H9 (cell line): ENCODE measurements at regions not wholly inside any gene's neighbourhood (a gene's known extent, or its start where the extent isn't known, plus 50 kb on each side); places are given as distances from the start of the nearest gene placed in this dataset.

Experiments used
- DNase-seq: peaks from one replicate; pipeline ENCODE4 v3.0.0-alpha.2; 2017
- H2AFZ ChIP-seq: one replicate; pipeline ENCODE4 v1.6.1; 2013; ENCODE audit warnings: mild to moderate bottlenecking, low read length, control low read depth, moderate library complexity
- H2AK5ac ChIP-seq: 2 replicates; pipeline ENCODE4 v1.6.1; 2013; ENCODE audit warnings: low read length, control low read depth, mixed read lengths; ENCODE audit not compliant: insufficient read length
- H2BK120ac ChIP-seq: one replicate; pipeline ENCODE4 v1.6.1; 2013; ENCODE audit warnings: low read depth, mild to moderate bottlenecking, low read length, control low read depth, inconsistent platforms; ENCODE audit not compliant: poor library complexity, severe bottlenecking
- H2BK12ac ChIP-seq: 2 replicates; pipeline ENCODE4 v1.6.1; 2013; ENCODE audit warnings: low read length, control low read depth, mixed read lengths, low read depth; ENCODE audit not compliant: insufficient read length
- H2BK15ac ChIP-seq: 2 replicates; pipeline ENCODE4 v1.6.1; 2013; ENCODE audit warnings: low read depth, low read length, control low read depth
- H2BK20ac ChIP-seq: one replicate; pipeline ENCODE4 v1.6.1; 2013; ENCODE audit warnings: low read depth, mild to moderate bottlenecking, low read length, control low read depth, inconsistent platforms; ENCODE audit not compliant: poor library complexity, severe bottlenecking
- H2BK5ac ChIP-seq: 2 replicates; pipeline ENCODE4 v1.6.1; 2013; ENCODE audit warnings: low read length, control low read depth, mixed read lengths; ENCODE audit not compliant: insufficient read length
- H3K14ac ChIP-seq: 2 replicates; pipeline ENCODE4 v1.6.1; 2013; ENCODE audit warnings: low read length, control low read depth; ENCODE audit not compliant: insufficient read depth
- H3K18ac ChIP-seq: 2 replicates; pipeline ENCODE4 v1.6.1; 2013; ENCODE audit warnings: low read depth, mild to moderate bottlenecking, mixed read lengths, low read length, control low read depth; ENCODE audit not compliant: insufficient read length
- H3K23ac ChIP-seq: 2 replicates; pipeline ENCODE4 v1.6.1; 2013; ENCODE audit warnings: low read length, control low read depth, mixed read lengths, low read depth; ENCODE audit not compliant: insufficient read length
- H3K23me2 ChIP-seq: 2 replicates; pipeline ENCODE4 v1.6.1; 2013; ENCODE audit warnings: low read depth, mild to moderate bottlenecking, mixed read lengths, low read length, control low read depth; ENCODE audit not compliant: insufficient read length, poor library complexity, severe bottlenecking
- H3K27ac ChIP-seq: 2 replicates; pipeline ENCODE4 v1.5.1; 2013; ENCODE audit warnings: low read length, control low read depth, mixed read lengths, low read depth; ENCODE audit not compliant: insufficient read length
- H3K27me3 ChIP-seq: 2 replicates; pipeline ENCODE4 v1.6.1; 2013; ENCODE audit warnings: low read length, control low read depth, inconsistent platforms; ENCODE audit not compliant: insufficient read depth
- H3K4ac ChIP-seq: 2 replicates; pipeline ENCODE4 v1.6.1; 2013; ENCODE audit warnings: low read depth, mild to moderate bottlenecking, control low read depth, inconsistent platforms, low read length, moderate library complexity
- H3K4me1 ChIP-seq: 2 replicates; pipeline ENCODE4 v1.6.1; 2013; ENCODE audit warnings: low read length, control low read depth, inconsistent platforms; ENCODE audit not compliant: insufficient read depth
- H3K4me2 ChIP-seq: 2 replicates; pipeline ENCODE4 v1.6.1; 2013; ENCODE audit warnings: low read length, control low read depth, mixed read lengths; ENCODE audit not compliant: insufficient read length, insufficient read depth
- H3K56ac ChIP-seq: 2 replicates; pipeline ENCODE4 v1.6.1; 2013; ENCODE audit warnings: low read depth, mild to moderate bottlenecking, mixed read lengths, low read length, control low read depth; ENCODE audit not compliant: insufficient read length
- H3K79me1 ChIP-seq: 2 replicates; pipeline ENCODE4 v1.6.1; 2013; ENCODE audit warnings: low read depth, mild to moderate bottlenecking, moderate library complexity, low read length, control low read depth, inconsistent platforms; ENCODE audit not compliant: insufficient read depth, poor library complexity, severe bottlenecking
- H3K79me2 ChIP-seq: 2 replicates; pipeline ENCODE4 v1.6.1; 2013; ENCODE audit warnings: low read length, control low read depth, inconsistent platforms; ENCODE audit not compliant: insufficient read depth
- H3K9ac ChIP-seq: 2 replicates; pipeline ENCODE4 v1.6.1; 2013; ENCODE audit warnings: low read length, control low read depth, mixed read lengths; ENCODE audit not compliant: insufficient read length; ENCODE audit errors: extremely low read depth
- H3K9me3 ChIP-seq: one replicate; pipeline ENCODE4 v1.6.1; 2013; ENCODE audit warnings: low read depth, low read length, inconsistent platforms; ENCODE audit not compliant: control insufficient read depth
- H3T11ph ChIP-seq: one replicate; pipeline ENCODE4 v1.6.1; 2013; ENCODE audit warnings: mild to moderate bottlenecking, low read length, control low read depth, inconsistent platforms
- H4K20me1 ChIP-seq: one replicate; pipeline ENCODE4 v1.6.1; 2013; ENCODE audit not compliant: control insufficient read depth, insufficient read length, insufficient read depth
- H4K5ac ChIP-seq: 2 replicates; pipeline ENCODE4 v1.6.1; 2013; ENCODE audit warnings: low read depth, mild to moderate bottlenecking, mixed read lengths, low read length, control low read depth; ENCODE audit not compliant: insufficient read length
- H4K8ac ChIP-seq: replicated peaks from 2 replicates; pipeline ENCODE4 v1.6.1; 2013; ENCODE audit warnings: low read length, control low read depth, mixed read lengths, low read depth; ENCODE audit not compliant: insufficient read length
- H4K91ac ChIP-seq: 2 replicates; pipeline ENCODE4 v1.6.1; 2013; ENCODE audit warnings: low read depth, mild to moderate bottlenecking, moderate library complexity, mixed read lengths, low read length, control low read depth; ENCODE audit not compliant: insufficient read length
- H3K27ac Mint-ChIP-seq, 3 experiments: 2 replicates in 2 of 3; 3 replicates in 1 of 3; pipeline ENCODE4 v1.8.0; 2020 to 2021; ENCODE audit warnings: mixed read lengths in 3 of 3, mild to moderate bottlenecking in 1 of 3, moderate library complexity in 1 of 3
- H3K27me3 Mint-ChIP-seq: 2 replicates; pipeline ENCODE4 v1.8.0; 2021; ENCODE audit warnings: low read depth, mild to moderate bottlenecking, moderate library complexity, mixed read lengths
- H3K36me3 Mint-ChIP-seq, 3 experiments: 2 replicates in 2 of 3; 3 replicates in 1 of 3; pipeline ENCODE4 v1.8.0; 2020 to 2021; ENCODE audit warnings: low read depth in 3 of 3, mixed read lengths in 3 of 3; ENCODE audit not compliant: insufficient read depth in 1 of 3
- H3K4me1 Mint-ChIP-seq, 2 experiments: 2 replicates each; pipeline ENCODE4 v1.8.0; 2020; ENCODE audit warnings: mixed read lengths in 2 of 2
- H3K4me3 Mint-ChIP-seq, 2 experiments: 2 replicates in 1 of 2; 3 replicates in 1 of 2; pipeline ENCODE4 v1.8.0; 2020 to 2021; ENCODE audit warnings: mild to moderate bottlenecking in 2 of 2, mixed read lengths in 2 of 2, moderate library complexity in 1 of 2
- H3K9me3 Mint-ChIP-seq, 2 experiments: 2 replicates in 1 of 2; 3 replicates in 1 of 2; pipeline ENCODE4 v1.8.0; 2020; ENCODE audit warnings: mild to moderate bottlenecking in 2 of 2, mixed read lengths in 2 of 2, moderate library complexity in 1 of 2
- CTCF ChIP-seq: fragments of 200-600 bp; sonication (generic); conservative IDR thresholded peaks from 3 replicates; pipeline ENCODE4 v1.8.0; 2021; ENCODE audit warnings: antibody characterized with exemption, mild to moderate bottlenecking
- WGBS: extraction: QIAGEN DNeasy Blood & Tissue Kit; methylation state at CpG from one replicate; pipeline ENCODE4 v1.1.7; 2013; ENCODE audit warnings: missing lambda C conversion rate, low lambda C conversion rate, mixed read lengths; ENCODE audit not compliant: insufficient read length; ENCODE audit errors: extremely low coverage; 5-methylcytosine and 5-hydroxymethylcytosine counted together

- H4K5ac ChIP-seq = no peak overlapping the region
- no peak overlapping the region for H2BK120ac ChIP-seq
- H3K27me3 ChIP-seq = no peaks in the 10 kb centered on the region
- no peak overlapping the region for H3K9ac ChIP-seq
- H3K23me2 ChIP-seq = no peaks in the 10 kb centered on the region
- H3K23ac ChIP-seq = no peak overlapping the region
- H4K91ac ChIP-seq = no peak overlapping the region
- H2BK15ac ChIP-seq = no peak overlapping the region
- no peak overlapping the region for H3T11ph ChIP-seq
- H4K20me1 ChIP-seq = no peaks in the 10 kb centered on the region
- H2BK20ac ChIP-seq = no peak overlapping the region
- H4K8ac ChIP-seq = no peak overlapping the region
- H3K27ac ChIP-seq = no peak overlapping the region
- H2AK5ac ChIP-seq = no peak overlapping the region
- no peak for TF ChIP-seq CTCF
- no peaks in the 10 kb centered on the region for H3K79me2 ChIP-seq
- H3K4me1 ChIP-seq = no peaks in the 10 kb centered on the region
- no peaks in the 10 kb centered on the region for H3K9me3 Mint-ChIP-seq
- H3K36me3 Mint-ChIP-seq = no peaks in the 10 kb centered on the region
- H3K14ac ChIP-seq = no peak overlapping the region
- no peak overlapping the region for H3K56ac ChIP-seq
- H3K4ac ChIP-seq = no peak overlapping the region
- H3K18ac ChIP-seq = no peak overlapping the region
- WGBS = no CpG with 5 or more reads among the region's 3 CpGs
- no peak overlapping the region for H2BK5ac ChIP-seq
- peaks cover 6 to 8% of the 10 kb centered on the region in 2 experiments for H3K4me1 Mint-ChIP-seq
- H3K4me2 ChIP-seq = no peak overlapping the region
- no peaks in the 10 kb centered on the region for H3K9me3 ChIP-seq
- H3K27ac Mint-ChIP-seq = no peak overlapping the region
- no peak overlapping the region for H2BK12ac ChIP-seq
- no peak for DNase-seq
- no peaks in the 10 kb centered on the region for H3K79me1 ChIP-seq
- no peak overlapping the region for H3K4me3 Mint-ChIP-seq
- no peak overlapping the region for H2AFZ ChIP-seq
- no peaks in the 10 kb centered on the region for H3K27me3 Mint-ChIP-seq
These were observed 155.8 kb upstream of the UGT8 start for GRCh38 chr4:114442856-114443255.
